ENCODE measurements at regions not wholly inside any gene's neighbourhood (a gene's known extent, or its start where the extent isn't known, plus 50 kb on each side); places are given as distances from the start of the nearest gene placed in this dataset.

DNA sequence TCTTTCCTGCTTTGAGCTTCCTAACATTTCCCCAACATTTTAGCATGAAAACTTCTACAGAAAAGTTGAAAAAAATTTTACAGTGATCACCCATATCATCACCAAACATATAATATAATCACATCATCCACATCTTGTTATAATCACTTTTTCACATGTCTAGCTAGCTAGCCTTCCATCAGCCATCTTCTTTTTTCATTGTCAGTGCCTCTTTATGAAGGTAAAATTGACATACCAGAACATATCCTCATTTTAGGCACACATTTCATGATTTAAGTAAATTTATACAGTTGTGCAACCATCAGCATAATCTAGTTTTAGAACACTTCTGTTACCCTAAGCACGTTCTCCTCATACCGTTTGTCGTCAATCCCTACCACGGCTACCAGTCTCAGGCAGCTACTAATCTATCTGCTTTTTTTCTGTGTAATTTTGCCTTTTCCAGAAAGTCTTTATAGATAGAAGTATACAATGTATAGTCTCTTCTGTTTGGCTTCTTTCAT lies 73.7 kb downstream of the VEGFA start:
- DNase-seq: no peak

DNA sequence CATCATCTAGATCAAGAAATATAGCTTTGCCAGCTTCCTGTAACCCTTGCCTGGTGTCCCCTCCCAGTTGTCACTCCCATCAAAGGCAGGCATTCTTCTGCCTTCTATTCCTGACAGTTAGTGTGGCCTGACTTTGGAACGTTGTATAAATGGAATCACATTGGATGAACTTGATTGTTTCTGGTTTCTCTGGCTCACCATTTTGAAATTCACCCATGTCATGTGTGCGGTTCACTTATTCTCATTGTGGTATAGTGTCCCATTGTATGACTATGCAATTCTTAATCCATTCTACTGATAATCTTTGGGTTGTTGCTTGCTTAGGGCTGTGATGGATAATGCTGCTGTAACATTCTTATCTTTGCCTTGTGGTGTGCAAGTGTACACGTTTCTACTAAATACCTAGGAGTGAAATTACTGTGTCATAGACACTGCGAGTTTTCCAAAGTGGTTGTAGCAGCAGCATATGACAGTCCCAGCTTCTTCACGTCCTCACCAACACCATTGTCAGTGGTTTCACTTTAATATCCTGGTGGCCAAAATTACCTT lies 73.2 kb downstream of the VEGFA start:
- no peak for DNase-seq

DNA sequence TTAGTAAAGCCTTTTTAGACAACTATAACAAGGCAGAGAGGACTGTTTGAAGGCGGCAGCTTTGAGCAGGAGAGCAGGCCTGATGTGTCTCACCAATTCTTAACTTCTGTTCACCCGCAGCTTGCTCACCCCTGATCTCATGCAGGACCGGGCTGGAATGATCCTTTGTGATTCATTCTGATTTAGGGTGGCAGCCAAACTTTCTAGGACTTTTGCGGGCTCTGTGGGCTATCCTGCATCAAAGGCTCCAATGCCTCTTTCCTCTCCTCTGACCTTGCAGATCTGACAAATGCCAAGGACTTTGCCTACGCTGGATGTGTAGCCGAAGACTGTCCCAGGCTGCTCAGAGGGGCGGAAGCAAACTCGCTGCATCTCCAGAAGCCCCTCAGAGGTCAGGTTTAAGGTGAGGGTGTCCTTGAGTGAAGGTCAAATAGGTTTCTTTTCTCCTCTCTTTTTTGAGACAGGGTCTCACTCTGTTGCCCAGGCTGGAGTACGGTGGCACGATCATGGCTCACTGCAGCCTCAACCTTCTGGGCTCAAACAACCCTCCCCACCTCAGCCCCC lies 72.3 kb downstream of the VEGFA start:
- DNase-seq: no peak

DNA sequence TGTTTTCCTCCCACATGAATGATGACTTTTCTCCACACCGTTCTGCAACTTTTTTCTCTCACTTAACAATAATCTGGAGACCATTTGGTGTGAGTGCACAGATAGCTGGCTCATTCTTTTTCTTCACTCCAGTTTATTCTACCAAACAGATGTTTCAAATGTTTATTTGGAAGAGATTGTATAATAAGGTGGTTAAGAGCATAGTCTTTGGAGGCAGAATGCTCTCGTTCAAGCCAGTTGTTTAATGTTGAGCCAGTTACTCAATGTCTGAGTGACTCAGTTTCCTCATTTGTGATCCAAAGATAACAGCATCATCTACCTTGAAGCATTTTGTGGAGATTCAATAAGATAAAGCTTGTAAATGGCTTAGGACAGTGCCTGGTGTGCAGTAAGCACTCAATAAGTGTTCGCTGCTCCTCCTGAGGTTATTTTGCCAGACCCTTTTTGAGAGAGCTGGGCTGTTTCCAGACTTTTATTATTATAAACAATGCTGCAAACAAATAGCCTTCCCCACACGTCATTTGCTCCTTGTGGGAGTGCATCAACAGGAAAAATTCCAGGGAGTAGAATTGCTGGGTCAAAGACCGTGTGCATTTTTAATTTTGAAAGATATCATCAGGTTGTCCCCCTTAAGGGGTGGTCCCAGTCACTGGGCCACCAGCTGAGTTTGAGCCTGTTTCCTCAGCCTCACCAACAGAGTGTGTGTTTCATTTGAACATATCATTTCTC lies 70.6 kb downstream of the VEGFA start:
- no peak for DNase-seq

DNA sequence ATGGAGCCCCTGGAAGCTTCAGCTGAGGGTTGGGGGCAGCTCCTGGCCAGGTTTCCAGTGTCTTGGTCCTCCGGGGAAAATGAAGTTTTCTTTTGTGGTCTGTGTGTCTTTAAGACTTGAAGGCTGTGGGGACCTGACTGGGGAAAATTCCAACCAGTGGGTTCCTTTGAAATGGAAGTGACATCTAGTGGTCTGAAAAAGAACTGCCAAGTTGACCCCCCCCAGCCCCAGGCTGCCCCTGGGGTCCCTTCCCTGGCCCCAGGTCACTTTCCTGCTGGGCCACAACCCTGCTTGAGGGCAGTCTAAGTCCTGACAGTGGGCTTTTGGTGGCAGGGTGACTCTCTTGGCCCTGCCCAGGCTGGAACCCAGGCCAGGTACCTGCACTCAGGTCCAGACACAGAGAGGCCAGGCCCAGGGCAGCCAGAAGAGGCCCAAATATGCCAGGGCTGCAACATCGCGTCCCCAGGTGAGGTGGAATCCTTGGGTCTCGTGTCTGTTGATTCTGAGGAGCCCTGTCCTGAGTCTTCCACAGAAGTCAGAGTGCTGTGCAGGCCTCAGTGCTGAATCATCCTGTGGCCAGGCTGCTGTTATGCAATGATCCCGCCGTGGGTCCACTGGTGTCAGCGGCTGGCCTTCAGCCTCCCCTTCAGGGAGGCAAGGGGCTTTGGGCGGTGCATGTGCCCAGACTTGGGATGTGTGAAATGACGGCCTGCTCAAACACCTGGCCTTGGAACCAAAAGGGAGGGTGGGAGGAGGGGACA lies 68.4 kb downstream of the VEGFA start:
- no peak for DNase-seq

DNA sequence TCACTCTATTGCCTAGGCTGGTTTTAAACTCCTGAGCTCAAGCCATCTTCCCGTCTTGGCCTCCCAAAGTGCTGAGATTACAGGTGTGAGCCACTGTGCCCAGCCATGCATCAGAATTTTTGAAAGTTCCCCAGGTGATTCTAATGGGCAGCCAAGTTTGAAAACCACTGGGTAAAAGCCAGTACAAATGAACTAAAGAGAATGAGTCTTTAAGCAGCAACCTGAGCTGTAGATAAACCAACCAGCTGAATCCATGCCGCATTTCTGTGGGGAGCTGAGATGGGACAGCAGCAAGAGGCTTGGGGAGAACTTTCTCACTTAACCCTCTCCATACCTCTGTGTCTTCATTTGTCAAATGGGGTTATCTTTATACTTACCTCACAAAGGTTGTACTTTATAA lies 67.5 kb downstream of the VEGFA start:
- no peak for DNase-seq

DNA sequence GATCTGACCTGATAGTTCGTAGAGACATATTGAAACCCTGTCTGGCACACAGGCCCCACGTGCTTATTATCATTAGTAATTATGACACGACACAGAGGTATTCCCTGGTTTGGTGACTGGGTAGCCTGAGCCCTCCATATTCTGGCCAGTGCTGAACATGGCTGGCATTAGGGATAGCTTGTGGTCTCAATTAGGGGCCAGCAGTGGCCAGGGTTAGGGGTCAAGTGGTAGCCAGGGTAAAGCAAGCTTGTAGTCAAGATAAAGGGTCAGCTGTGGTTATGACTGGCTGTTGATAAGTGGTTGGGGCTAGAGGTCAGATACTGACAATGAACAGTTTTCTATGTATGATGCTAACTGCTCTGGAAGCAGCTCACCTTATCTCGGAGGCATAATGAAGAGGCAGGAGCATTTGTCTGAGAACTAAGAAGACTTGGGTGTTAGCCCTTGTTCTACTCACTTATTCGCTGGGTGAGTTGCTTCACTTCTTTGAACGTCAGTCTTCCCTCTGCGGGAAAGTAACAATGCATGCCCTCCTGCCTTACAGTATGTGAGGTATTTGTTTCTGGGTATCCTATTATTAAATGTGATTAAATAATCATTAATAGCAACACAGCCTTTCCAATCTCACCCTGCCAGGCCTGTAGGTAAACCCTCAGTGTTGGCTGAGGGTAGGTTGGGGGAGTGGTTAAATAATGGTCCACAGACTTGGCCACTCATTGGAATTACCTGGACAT lies 66.7 kb downstream of the VEGFA start:
- no peak for DNase-seq

Measured in activated CD4-positive, alpha-beta T cell treated with anti-CD3 and anti-CD28 coated beads, Interleukin-2, amount 50 U/mL, for 48 hours (primary cell).